ENCODE measurements at regions not wholly inside any gene's neighbourhood (a gene's known extent, or its start where the extent isn't known, plus 50 kb on each side); places are given as distances from the start of the nearest gene placed in this dataset.

- intact Hi-C loops (cut with micrococcal nuclease) (no loop called here), dilution Hi-C loops (cut with MboI; ENCODE audit: extremely low pct_ligation_motif_present, low sequenced_read_pairs) (no loop called here)
- H3K36me3 ChIP-seq (ENCODE audit: control insufficient read depth in 2 of 2, extremely low read depth in 1 of 2, insufficient read depth in 2 of 2, low read length in 2 of 2) = no peaks in the 10 kb centered on the region
- BruUV-seq (replicated peaks) = no TSS peak
- no peak overlapping the region for H3K4me3 ChIP-seq (replicated peaks in 1 of 3; ENCODE audit: insufficient read depth in 1 of 3, low read depth in 1 of 3, low read length in 3 of 3)
- no peaks in the 10 kb centered on the region for H3K9me1 ChIP-seq (replicated peaks; ENCODE audit: control insufficient read depth, extremely low read depth, insufficient read depth, low read length)
- ChIA-PET CTCF (no interaction called here), POLR2A (no interaction called here)
- TF ChIP-seq EZH2 (IDR thresholded peaks at IDR 0.05; ENCODE audit: borderline replicate concordance, low read depth, low read length, severe bottlenecking) (no peak), FOS (IDR thresholded peaks at IDR 0.05; ENCODE audit: borderline replicate concordance, insufficient read depth, low read length) (no peak), MAX (IDR thresholded peaks at IDR 0.05; ENCODE audit: insufficient read depth, insufficient read length) (no peak)
- H3K27ac ChIP-seq (ENCODE audit: insufficient read depth, low read depth, low read length) = no peak overlapping the region
- no peak overlapping the region for H3K4me2 ChIP-seq (ENCODE audit: insufficient read depth, low read length)
- no peak overlapping the region for H2AFZ ChIP-seq (ENCODE audit: low read depth, low read length)
- H3K4me1 ChIP-seq (ENCODE audit: control insufficient read depth, extremely low read depth, insufficient read depth, low read length) = no peaks in the 10 kb centered on the region
- H3K27me3 ChIP-seq (ENCODE audit: control insufficient read depth in 2 of 2, insufficient read depth in 2 of 2, low read length in 2 of 2) = no peaks in the 10 kb centered on the region
- no peak overlapping the region for H3K9ac ChIP-seq (replicated peaks; ENCODE audit: extremely low read depth, insufficient read depth, low read length)
- no peaks in the 10 kb centered on the region for H3K79me2 ChIP-seq (ENCODE audit: control insufficient read depth, insufficient read depth, low read length)
- H4K20me1 ChIP-seq (replicated peaks; ENCODE audit: control insufficient read depth, extremely low read depth, insufficient read depth, low read length) = no peaks in the 10 kb centered on the region
- FAIRE-seq (no peak), DNase-seq (ENCODE audit: low read depth, low spot score) (no peak)
- no peaks in the 10 kb centered on the region for H3K9me3 ChIP-seq (replicated peaks; ENCODE audit: control insufficient read depth, insufficient read depth, low read length)
Measured at GRCh38 chr9:106771608-106772007, 91.4 kb upstream of the ZNF462 start.

GRCh38 chr9:106772523-106773290, 90.3 kb upstream of the ZNF462 start:
- no peaks in the 10 kb centered on the region for H3K4me1 ChIP-seq (ENCODE audit: control insufficient read depth, extremely low read depth, insufficient read depth, low read length)
- H3K27me3 ChIP-seq (ENCODE audit: control insufficient read depth in 2 of 2, insufficient read depth in 2 of 2, low read length in 2 of 2) = no peaks in the 10 kb centered on the region
- H3K36me3 ChIP-seq (ENCODE audit: control insufficient read depth in 2 of 2, extremely low read depth in 1 of 2, insufficient read depth in 2 of 2, low read length in 2 of 2) = no peaks in the 10 kb centered on the region
- H3K27ac ChIP-seq (ENCODE audit: insufficient read depth, low read depth, low read length) = no peak overlapping the region
- H3K9me3 ChIP-seq (replicated peaks; ENCODE audit: control insufficient read depth, insufficient read depth, low read length) = no peaks in the 10 kb centered on the region
- H3K9me1 ChIP-seq (replicated peaks; ENCODE audit: control insufficient read depth, extremely low read depth, insufficient read depth, low read length) = no peaks in the 10 kb centered on the region
- ChIA-PET POLR2A (no interaction called here), CTCF (no interaction called here)
- no peaks in the 10 kb centered on the region for H3K79me2 ChIP-seq (ENCODE audit: control insufficient read depth, insufficient read depth, low read length)
- H3K4me3 ChIP-seq (replicated peaks in 1 of 3; ENCODE audit: insufficient read depth in 1 of 3, low read depth in 1 of 3, low read length in 3 of 3) = no peak overlapping the region
- no peak overlapping the region for H3K4me2 ChIP-seq (ENCODE audit: insufficient read depth, low read length)
- TF ChIP-seq JUN (IDR thresholded peaks at IDR 0.05; ENCODE audit: borderline replicate concordance, insufficient read depth, insufficient read length, low read depth) = no peak
- TF ChIP-seq MYC (IDR thresholded peaks at IDR 0.05; ENCODE audit: low read depth, low read length) = no peak
- TF ChIP-seq FOS (IDR thresholded peaks at IDR 0.05; ENCODE audit: borderline replicate concordance, insufficient read depth, low read length) = no peak
- TF ChIP-seq CTCF (IDR thresholded peaks at IDR 0.05; ENCODE audit: extremely low read depth in 1 of 2, insufficient read depth in 1 of 2, low read depth in 1 of 2, low read length in 2 of 2) = no peak
- no peak for TF ChIP-seq MAX (IDR thresholded peaks at IDR 0.05; ENCODE audit: insufficient read depth, insufficient read length)
- TF ChIP-seq GATA2 (IDR thresholded peaks at IDR 0.05; ENCODE audit: insufficient read depth, insufficient read length, low read depth, low read length) = no peak
- TF ChIP-seq EZH2 (IDR thresholded peaks at IDR 0.05; ENCODE audit: borderline replicate concordance, low read depth, low read length, severe bottlenecking) = no peak
- no peak for TF ChIP-seq POLR2AphosphoS5 (IDR thresholded peaks at IDR 0.05; ENCODE audit: insufficient read depth, low read depth, low read length)
- TF ChIP-seq POLR2A (IDR thresholded peaks at IDR 0.05; ENCODE audit: low read depth, low read length) = no peak
- no peak for DNase-seq (ENCODE audit: low read depth, low spot score)
- intact Hi-C loops (cut with micrococcal nuclease) (no loop called here), dilution Hi-C loops (cut with MboI; ENCODE audit: extremely low pct_ligation_motif_present, low sequenced_read_pairs) (no loop called here)
- BruUV-seq (replicated peaks) = no TSS peak
- no peak overlapping the region for H2AFZ ChIP-seq (ENCODE audit: low read depth, low read length)
- no peaks in the 10 kb centered on the region for H4K20me1 ChIP-seq (replicated peaks; ENCODE audit: control insufficient read depth, extremely low read depth, insufficient read depth, low read length)
- no peak for FAIRE-seq
- no peak overlapping the region for H3K9ac ChIP-seq (replicated peaks; ENCODE audit: extremely low read depth, insufficient read depth, low read length)
